ENCODE measurements at regions not wholly inside any gene's neighbourhood (a gene's known extent, or its start where the extent isn't known, plus 50 kb on each side); places are given as distances from the start of the nearest gene placed in this dataset.
"Not testable (repeated sequence)": the region's sequence is repeated elsewhere in the genome, so short reads cannot be mapped to it uniquely, and the experiment has no call there.

DNA sequence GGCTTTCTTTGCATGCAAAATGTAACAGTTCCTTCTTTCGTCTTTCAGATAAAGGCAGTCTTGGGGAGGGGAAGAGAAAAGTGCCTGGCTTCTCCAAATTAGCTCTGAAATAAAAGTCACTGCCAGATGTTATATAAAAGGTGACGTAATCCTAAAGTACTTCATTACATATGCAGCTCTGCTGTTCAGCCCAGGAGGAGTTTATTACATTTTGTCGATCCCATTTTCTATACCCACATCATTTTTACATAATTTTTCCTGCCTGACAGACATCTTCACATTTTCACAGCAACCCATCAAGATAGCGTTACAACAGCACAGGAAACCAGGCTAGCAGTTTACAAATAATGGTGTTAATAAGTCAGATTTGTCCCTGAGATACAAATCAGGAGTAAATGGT is 86.7 kb upstream of the SLC30A5 start:
- DNase-seq (ENCODE audit: low read depth), result no peak

DNA sequence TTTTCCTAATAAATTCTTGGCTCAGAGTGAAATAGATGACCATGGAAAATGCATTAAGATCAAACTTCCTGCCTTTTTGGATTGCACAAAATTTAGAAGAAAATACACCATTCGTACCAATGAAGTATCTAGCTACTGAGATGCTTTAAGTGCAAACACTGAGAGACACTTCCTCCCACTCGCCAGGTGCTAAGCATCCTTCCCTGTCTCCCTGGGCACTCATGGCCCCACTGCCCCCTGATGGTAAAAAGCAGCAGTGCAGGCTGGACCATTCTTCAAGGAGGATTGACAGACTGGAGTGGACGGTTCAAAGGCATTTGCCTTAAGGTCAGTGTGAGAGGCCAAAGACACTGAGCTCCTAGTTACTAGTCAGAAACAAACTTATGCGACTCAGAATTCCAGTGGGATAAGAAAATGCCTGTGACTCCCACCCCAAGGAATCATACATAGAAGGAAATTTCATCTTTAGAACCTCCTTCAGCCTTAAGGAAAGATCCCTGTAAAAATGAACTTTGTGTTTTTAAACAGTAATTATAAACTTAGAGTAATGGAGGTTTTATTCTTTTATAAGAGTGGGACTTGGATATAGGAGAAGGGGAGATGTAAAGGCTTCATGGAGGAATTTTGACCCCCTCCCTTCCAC is 86.0 kb upstream of the SLC30A5 start:
- peak; percentile 69 for DNase-seq (ENCODE audit: low read depth)

DNA sequence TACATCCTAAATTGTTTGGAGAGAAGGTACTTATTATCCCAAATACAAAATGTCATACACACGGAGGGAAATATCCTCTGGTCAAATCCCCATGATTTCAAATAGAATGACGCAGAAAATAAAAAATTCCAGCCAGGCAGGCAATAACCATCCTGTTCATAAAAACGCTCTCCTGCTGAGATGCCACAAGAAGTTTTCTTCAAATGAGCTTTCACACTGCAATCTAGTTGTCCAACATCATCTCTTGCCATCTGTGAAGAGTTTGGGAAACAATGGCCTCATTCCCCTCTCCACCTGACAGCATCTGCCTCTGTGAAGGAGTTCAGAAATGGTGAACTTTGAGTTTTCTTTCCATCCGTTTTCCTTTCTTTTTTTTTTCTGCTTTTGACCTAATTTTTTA is 83.3 kb upstream of the SLC30A5 start:
- no peak for DNase-seq (ENCODE audit: low read depth)

DNA sequence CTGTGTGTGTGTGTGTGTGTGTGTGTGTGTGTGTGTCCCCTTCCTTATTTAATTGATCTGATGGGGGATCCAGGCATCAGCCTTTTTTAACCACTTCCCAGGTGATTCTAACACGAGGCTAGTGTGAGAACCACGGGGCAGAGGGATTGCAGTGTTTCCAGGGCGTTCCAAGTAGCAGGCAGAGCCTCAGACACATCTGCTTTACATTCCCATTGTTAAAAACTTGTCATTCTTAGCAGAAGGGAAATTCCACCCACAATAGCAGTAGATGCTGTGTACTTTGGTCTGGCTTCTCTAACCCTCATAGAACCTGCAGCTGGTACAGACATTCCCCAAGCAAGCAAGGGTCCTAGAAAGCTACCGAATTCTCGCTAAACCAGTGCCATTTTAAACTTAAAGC is 81.9 kb upstream of the SLC30A5 start:
- no peak for DNase-seq (ENCODE audit: low read depth)

DNA sequence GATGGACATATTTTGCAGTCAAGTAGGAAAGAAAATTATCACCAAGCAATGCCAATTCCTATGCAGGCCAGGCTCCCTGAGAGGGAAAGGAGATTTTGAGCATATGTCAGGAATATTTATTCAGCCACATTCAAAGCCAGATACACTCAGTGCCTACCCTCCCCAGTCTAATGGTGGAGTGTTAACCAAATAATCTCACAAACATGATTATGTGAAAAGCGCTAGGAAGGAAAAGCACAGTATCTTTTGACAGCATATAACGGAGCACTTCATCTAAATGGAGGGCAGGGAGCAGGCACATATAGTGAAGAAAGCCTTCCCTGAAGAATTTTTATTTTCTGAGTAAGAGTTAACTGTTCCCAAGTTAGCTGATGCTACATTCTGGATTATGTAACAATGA is 80.3 kb upstream of the SLC30A5 start:
- DNase-seq (ENCODE audit: low read depth), result no peak

DNA sequence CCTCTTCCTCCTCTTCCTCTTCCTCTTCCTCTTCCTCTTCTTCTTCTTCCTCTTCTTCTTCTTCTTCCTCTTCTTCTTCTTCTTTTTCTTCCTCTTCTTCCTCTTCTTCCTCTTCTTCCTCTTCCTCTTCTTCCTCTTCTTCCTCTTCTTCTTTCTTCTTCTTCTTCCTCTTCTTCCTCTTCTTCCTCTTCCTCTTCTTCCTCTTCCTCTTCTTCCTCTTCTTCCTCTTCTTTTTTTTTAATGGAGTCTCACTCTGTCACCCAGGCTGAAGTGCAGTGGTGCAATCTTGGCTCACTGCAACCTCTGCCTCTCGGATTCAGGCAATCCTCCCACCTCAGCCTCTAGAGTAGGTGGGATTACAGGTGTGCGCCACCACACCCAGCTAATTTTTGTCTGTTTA is 79.8 kb upstream of the SLC30A5 start:
- DNase-seq (ENCODE audit: low read depth), result not testable (repeated sequence)

DNA sequence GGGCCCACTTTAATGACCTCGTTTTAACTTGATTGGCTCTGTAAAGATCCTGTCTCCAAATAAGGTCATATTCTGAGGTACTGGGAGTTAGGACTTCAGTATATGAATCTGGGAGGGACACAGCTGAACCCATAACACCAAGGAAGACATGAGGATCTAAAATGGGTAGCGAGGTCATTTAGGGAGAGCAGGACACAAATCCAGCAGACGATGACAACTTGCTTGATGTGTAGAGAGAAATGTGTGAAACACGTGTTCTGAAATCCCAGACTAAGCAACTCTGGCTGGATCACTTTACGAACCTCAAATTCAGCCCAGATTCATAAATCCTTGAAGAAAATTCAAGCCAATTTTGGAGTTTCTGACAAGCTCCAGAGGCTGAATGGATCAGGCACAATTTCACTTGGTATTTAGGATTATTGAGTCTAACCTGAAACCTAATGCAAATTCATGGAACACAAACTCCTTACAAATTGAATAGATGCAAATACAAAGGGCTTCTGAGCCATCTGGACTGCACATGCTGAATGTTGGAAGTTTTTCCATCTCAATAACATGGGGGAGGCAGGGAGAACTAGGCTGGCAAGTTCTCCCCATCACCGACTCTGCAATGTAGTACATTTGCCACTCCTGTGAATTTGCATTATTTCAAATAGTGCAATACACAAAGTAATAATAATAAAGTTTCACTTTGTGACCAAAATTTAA is 74.0 kb upstream of the SLC30A5 start:
- no peak for DNase-seq (ENCODE audit: low read depth)

DNA sequence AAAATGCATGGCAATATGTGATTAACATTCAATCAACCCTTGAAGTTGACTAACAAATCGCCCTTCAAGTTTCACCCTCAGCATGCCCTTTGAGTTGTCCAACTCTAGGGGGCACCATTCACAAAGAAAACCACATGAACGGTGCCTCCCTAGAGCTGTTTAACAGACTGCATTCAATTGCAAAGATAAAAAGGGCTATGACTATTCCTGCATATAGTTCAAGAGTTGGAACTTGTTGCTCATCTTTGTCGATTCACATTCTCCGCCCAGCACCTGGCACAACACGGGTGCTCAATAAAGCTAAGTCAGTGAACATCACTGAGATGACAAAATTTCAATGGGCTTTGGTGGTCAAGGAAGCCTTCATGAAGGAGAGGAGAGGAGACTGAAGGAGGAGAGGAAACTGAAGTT is 69.6 kb upstream of the SLC30A5 start:
- DNase-seq (ENCODE audit: low read depth), result peak; percentile 48

DNA sequence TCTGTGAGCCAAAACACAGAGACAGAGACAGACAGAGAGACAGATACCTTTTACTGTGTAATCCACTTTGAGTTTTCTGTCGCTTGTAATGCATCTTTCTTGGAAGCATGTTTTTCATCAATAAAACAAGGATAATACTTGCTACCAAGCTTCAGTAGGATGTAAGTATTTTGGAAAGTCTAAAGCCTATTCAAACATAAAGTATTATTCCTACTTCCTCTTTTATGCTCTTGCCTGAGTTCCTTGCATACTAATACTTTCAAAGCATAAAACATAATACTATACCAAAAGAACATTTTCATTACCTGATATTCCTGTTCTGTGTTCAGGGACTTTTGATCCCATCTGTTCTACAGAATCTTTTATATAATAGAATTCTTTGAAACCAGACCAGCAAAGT is 64.5 kb upstream of the SLC30A5 start:
- DNase-seq (ENCODE audit: low read depth), result no peak

DNA sequence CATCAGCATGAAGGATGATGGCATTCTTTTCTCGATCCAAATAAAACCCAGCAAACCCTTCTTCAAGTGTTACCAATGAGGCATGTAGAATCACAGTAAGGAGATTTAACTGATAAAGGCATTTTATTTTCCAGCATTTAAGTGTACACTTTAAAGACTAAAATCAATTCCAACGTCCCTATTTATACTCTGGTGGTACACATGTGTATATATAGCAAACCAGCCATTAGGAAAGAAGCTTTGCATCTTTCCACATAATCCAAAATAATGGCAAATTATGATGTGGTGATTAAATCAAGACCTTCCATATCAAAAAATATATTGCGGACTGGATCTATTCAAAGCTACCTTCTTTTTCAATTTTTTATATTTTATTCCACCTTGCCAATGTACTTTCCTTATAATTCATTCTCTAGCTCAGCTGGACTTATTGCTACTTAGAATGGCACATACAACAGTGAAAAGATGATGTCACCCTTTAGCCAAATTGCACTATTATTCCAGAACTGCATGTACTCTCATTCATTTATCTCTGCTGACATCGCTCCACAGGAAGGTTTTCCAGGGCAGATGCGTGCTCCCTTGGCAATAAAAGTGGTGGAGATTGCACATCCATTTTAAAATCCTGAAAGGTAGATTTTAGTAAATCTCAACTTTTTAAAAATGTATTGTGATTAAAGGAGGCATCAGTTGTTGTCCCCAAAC is 63.3 kb upstream of the SLC30A5 start:
- DNase-seq (ENCODE audit: low read depth), result no peak

DNA sequence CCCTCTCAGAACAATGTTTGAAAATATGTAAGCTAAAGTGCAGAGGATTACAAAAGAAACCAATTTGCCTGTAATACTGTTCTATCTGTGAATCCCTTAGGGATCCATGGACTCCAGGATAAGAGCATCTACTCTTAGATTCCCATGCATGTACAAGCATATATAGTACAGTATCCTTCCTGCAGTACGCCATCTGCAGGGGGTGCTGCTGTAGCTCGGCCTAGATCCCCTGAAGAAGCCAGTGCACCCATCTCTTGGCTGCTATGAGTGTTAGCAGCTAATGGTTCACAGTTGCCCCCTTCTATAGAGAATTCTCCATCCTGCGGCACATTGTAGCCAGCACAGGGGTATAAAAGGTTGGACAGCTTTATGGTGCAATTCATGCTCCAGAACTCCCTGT is 61.8 kb upstream of the SLC30A5 start:
- DNase-seq (ENCODE audit: low read depth), result no peak

DNA sequence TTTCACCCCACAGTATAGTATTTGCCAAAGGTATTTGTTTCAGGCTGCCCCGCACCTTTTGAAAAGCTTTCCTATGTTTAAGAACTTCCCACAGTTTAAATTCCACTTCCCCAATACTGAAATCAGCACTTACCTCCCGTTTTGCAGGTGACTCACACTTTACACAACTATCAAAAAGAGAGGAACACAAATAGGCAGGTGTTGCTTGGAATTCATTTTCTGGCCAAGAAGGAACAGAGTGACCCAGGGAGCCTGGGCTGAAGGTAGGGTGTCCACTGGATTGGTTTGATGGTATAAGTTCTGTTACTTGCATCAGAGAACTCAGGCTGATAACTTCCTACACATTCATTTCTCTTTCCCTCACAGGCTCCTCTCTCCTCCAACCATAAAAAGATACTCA is 60.1 kb upstream of the SLC30A5 start:
- DNase-seq (ENCODE audit: low read depth), result no peak

DNA sequence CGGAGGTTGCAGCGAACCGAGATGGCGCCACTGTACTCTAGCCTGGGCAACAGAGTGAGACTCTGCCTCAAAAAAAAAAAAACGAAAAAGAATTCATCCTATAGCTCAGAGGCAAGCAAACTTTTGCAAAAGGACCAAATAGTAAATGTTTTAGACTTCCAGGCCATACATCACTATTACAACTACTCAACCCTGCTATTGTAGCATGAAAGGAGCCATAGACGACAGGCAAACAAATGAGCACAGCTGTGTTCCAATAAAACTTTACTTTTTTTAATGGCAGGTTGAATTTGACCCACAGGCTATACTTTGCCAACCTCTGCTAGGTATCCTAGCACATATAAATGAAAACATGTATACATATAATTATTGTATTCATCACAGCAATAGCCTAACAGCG is 58.9 kb upstream of the SLC30A5 start:
- no peak for DNase-seq (ENCODE audit: low read depth)

DNA sequence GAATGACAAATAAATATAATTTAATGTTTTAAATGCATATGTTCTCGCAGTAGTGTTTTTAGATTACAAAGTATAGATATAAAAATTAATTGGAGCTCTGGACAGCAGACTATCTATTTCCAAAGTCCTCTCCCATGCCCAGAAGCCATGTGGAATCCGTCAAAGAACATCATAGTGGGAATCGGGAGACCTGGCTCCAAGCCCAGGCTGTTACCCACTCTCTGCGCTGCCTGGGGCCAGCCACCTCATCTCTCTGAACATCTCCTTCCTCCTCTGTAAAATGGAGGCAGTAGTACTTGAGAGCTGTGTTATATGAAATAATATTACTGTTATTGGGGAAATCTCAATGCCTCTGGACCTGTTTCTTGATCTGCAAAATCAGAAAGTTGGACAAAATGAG is 58.1 kb upstream of the SLC30A5 start:
- no peak for DNase-seq (ENCODE audit: low read depth)

DNA sequence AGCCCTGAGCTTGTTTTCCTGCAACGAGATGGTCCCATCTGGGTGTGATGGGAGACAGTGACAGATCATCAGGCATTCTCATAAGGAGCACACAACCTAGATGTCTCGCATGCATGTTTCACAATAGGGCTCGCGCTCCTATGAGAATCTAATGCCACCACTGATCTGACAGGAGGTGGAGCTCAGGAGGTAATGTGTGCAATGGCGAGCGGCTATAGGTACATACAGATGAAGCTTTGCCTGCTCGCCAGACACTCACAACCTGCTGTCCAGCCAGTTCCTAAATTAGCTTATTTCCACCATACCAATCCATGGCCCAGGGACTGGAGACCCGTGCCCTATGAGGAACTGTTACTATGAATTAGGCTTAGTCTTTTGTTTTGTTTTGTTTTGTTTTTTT is 55.3 kb upstream of the SLC30A5 start:
- DNase-seq (ENCODE audit: low read depth), result no peak

DNA sequence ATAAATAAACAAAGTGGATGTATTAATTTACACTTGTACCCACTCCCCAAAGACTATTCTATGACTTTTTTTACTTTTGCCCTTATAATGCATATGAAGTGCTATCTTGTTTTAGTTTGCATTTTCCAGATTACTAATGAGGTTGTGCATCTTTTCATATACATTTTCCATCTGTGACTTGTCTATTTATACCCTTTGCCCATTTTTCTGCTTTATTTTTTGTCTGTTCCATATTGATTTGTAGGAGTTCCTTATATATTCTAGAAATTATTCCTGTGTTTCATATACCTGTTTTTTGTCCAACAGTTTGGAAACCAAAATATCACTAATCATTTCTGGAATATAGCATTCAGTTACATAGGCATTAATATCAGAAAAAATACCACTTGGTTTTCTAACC is 54.0 kb upstream of the SLC30A5 start:
- DNase-seq (ENCODE audit: low read depth), result no peak

DNA sequence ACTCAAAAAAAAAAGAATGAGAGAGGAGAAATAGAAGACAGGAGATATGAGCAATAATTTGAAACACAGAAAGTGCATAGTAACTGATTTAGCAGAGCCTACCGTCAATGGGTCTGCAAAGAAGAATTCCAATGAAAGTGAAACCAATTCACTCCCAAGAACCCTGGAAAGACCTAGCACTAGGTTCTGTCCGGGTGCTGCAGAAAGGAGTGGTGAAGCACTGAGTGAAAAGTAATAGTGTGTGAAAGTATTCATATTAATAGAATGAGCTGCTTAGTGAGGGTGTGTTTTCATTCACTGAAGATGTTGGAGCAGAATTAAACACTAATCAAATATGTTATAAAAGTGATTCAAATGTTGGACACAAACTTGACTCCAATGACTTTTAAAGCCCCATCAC is 51.3 kb upstream of the SLC30A5 start:
- no peak for DNase-seq (ENCODE audit: low read depth)

DNA sequence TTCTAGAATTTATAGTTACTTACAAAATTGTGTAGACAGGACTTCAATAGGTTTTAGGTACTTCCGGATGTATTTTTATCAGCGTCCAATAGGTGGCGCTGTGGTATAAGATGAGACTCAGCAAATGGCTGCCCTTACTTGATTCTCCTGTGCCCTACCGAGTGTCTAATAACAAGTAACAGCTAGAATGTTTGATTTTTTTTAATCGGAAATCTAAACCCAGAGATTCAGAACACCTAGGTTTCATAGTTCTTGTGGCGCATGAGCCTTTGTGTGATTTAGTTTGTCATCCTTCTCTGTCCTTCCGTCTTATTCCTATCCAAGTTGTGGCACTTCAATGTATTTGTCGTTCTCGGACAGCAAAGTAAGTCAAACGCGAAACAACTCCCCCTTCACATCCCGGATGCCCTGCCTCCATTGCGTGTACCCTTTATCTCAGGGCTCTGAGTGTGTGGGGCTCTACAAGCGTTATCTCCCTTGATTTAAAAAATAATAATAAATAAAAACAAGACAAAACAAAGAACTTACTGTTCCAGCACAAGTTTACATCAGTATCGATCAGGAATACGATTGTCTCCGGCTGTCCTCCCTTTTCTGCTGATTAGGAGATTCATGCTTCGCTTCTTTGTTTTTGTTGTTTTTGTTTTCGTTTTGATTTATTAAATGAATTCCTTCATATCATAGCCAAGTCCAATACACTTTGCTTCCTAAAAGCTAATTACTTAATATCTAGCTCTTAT is 50.7 kb upstream of the SLC30A5 start:
- DNase-seq (ENCODE audit: low read depth), result peak; percentile 94

DNA sequence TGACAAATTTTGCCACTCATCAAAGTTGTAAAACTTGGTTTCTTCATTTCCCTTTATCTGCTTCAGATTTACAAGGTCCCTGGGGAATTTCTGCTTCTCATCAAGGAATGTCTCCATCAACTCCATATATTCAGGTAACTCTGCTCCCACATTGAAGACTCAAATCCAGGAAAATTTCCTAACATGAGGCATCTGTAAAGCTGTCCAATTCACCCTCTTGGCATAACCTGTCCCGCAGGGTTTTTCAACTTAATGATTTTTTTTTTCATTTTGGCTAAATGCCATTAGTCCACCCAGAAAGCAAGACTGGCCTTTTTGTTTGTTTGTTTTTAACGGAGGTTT is 50.2 kb upstream of the SLC30A5 start:
- DNase-seq (ENCODE audit: low read depth), result no peak

Data from myocyte (in vitro differentiated cells).